ENCODE measurements at regions not wholly inside any gene's neighbourhood (a gene's known extent, or its start where the extent isn't known, plus 50 kb on each side); places are given as distances from the start of the nearest gene placed in this dataset.

DNA sequence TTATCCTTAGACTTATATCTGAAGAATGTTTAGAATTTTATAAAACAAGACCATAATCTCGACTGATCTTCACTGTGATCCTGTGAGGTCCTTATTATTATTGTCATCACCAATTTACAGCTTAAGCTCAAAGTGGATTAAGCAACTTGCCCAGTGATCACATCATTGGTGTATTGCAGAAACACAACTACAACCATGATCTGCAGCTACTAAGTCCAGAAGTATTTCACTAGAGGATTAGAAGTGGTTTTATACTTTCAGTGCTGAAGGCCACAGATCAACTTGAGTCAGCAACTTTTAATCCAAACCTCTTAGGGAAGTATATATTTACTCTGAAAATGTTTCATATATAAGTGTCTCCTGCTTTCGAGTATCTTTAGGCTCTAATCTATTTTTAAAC, 624.3 kb upstream of the SOX9 start:
- 28% methylated on average over 2 of the region's 2 CpGs for WGBS (ENCODE audit: missing lambda C conversion rate)
- CTCF ChIA-PET: interaction anchor here (1.0 kb wide), 1 partner anchor 24 kb away, joined by 3 read pairs; no protein-coding TSS in a partner anchor
- ATAC-seq: no peak

DNA sequence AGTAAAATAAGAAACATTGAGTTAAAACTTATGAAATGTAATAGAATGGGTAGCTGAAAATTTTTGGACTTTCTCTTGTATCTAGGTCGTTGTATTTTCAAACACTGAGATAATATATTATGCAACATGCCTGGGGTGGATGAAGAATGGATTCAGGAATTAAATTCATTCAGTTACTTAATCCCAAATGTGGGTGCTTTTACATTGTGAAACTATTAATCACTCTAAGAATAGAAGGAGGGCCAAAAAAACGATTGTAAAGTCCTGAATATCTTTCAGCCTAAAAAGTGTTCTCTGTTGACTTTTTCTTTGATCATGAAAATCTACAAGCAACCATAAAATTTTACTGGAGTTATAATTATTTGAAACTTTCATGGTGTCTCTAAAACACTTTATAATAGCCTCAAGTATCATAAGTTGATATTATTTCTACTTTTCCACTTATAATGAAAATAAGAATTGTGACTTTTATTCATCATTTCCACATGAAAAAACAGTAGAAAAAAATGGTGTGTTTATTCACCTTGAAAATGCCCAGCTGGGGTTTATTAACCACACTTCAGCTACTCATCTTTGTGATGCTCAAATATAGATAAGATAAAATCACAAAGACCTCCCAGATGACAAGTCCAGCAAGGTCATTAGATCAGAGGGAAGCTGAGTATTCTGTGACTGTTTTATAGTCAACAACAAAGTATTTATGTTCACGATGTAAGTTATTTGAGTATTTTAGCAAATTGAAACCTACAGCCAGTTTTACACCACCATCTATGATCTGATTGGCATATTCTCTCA, 619.9 kb upstream of the SOX9 start:
- DNase-seq (ENCODE audit: low read depth in 1 of 2, low spot score in 1 of 2) (no peak), ATAC-seq (no peak), FAIRE-seq (no peak)
- H3K4me1 ChIP-seq: no peaks in the 10 kb centered on the region
- no peaks in the 10 kb centered on the region for H3K9me3 ChIP-seq
- TF ChIP-seq, protein P1, sequence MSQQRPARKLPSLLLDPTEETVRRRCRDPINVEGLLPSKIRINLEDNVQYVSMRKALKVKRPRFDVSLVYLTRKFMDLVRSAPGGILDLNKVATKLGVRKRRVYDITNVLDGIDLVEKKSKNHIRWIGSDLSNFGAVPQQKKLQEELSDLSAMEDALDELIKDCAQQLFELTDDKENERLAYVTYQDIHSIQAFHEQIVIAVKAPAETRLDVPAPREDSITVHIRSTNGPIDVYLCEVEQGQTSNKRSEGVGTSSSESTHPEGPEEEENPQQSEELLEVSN (IDR thresholded peaks at IDR 0.05; ENCODE audit: borderline replicate concordance, low read depth): no peak
- no peak for TF ChIP-seq SMC3 (IDR thresholded peaks at IDR 0.05)
- TF ChIP-seq JUN (IDR thresholded peaks at IDR 0.05): no peak
- TF ChIP-seq ZNF302 (CRISPR knock-in tag; IDR thresholded peaks at IDR 0.05): no peak
- TF ChIP-seq RAD21 (conservative IDR thresholded peaks at IDR 0.05 in 1 of 2, IDR thresholded peaks at IDR 0.05 in 1 of 2): no peak
- no peak for TF ChIP-seq RNF2 (IDR thresholded peaks at IDR 0.05; ENCODE audit: borderline replicate concordance, low read depth)
- TF ChIP-seq, protein P2, sequence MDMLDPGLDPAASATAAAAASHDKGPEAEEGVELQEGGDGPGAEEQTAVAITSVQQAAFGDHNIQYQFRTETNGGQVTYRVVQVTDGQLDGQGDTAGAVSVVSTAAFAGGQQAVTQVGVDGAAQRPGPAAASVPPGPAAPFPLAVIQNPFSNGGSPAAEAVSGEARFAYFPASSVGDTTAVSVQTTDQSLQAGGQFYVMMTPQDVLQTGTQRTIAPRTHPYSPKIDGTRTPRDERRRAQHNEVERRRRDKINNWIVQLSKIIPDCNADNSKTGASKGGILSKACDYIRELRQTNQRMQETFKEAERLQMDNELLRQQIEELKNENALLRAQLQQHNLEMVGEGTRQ (IDR thresholded peaks at IDR 0.05): no peak
- TF ChIP-seq MAFK (IDR thresholded peaks at IDR 0.05; ENCODE audit: partially characterized antibody): no peak
- TF ChIP-seq RARB (CRISPR knock-in tag; IDR thresholded peaks at IDR 0.05): no peak
- H3K27ac ChIP-seq: no peak overlapping the region
- WGBS (ENCODE audit: missing lambda C conversion rate): 7% methylated on average over 3 of the region's 3 CpGs
- ChIA-PET POLR2A (no interaction called here), CTCF (no interaction called here)
- H3K4me3 ChIP-seq: no peak overlapping the region
- no peak overlapping the region for H3K4me2 ChIP-seq

More for the DNA sequence above, 624.3 kb upstream of the SOX9 start:
- H3K4me2 ChIP-seq: no peak overlapping the region
- no peak overlapping the region for H3K27ac ChIP-seq
- TF ChIP-seq MAZ (IDR thresholded peaks at IDR 0.05; ENCODE audit: borderline replicate concordance, low read depth, low read length): no peak
- TF ChIP-seq, protein P3, sequence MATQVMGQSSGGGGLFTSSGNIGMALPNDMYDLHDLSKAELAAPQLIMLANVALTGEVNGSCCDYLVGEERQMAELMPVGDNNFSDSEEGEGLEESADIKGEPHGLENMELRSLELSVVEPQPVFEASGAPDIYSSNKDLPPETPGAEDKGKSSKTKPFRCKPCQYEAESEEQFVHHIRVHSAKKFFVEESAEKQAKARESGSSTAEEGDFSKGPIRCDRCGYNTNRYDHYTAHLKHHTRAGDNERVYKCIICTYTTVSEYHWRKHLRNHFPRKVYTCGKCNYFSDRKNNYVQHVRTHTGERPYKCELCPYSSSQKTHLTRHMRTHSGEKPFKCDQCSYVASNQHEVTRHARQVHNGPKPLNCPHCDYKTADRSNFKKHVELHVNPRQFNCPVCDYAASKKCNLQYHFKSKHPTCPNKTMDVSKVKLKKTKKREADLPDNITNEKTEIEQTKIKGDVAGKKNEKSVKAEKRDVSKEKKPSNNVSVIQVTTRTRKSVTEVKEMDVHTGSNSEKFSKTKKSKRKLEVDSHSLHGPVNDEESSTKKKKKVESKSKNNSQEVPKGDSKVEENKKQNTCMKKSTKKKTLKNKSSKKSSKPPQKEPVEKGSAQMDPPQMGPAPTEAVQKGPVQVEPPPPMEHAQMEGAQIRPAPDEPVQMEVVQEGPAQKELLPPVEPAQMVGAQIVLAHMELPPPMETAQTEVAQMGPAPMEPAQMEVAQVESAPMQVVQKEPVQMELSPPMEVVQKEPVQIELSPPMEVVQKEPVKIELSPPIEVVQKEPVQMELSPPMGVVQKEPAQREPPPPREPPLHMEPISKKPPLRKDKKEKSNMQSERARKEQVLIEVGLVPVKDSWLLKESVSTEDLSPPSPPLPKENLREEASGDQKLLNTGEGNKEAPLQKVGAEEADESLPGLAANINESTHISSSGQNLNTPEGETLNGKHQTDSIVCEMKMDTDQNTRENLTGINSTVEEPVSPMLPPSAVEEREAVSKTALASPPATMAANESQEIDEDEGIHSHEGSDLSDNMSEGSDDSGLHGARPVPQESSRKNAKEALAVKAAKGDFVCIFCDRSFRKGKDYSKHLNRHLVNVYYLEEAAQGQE (IDR thresholded peaks at IDR 0.05): no peak
- peak; percentile 39 for FAIRE-seq
- H3K9me3 ChIP-seq: no peaks in the 10 kb centered on the region
- H3K4me3 ChIP-seq: no peak overlapping the region
- DNase-seq (ENCODE audit: low read depth in 1 of 2, low spot score in 1 of 2): no peak
- H3K4me1 ChIP-seq: no peaks in the 10 kb centered on the region
- POLR2A ChIA-PET: no interaction called here

DNA sequence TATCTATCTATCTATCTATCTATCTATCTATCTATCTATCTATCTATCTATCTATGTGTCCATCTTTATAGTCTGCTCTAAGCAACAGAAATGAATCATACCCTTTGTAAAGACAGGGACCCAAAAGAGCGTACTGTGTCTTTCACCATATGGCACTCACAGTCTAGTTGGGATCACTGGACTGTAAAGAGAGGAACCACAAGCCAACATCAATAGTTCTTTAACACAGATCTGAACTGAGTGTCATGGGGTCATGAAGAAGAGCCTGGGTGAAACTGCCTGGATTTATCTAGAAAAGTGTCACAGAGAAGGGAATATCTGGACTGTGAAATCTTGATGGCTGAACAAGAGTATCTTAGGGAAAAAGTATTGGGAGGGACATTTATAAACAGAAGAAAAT, 619.1 kb upstream of the SOX9 start:
- CTCF ChIA-PET: no interaction called here

More for the DNA sequence above, 619.1 kb upstream of the SOX9 start:
- no peak overlapping the region for H3K4me3 ChIP-seq
- FAIRE-seq (no peak), DNase-seq (ENCODE audit: low read depth in 1 of 2, low spot score in 1 of 2) (no peak), ATAC-seq (no peak)
- TF ChIP-seq, protein P4, sequence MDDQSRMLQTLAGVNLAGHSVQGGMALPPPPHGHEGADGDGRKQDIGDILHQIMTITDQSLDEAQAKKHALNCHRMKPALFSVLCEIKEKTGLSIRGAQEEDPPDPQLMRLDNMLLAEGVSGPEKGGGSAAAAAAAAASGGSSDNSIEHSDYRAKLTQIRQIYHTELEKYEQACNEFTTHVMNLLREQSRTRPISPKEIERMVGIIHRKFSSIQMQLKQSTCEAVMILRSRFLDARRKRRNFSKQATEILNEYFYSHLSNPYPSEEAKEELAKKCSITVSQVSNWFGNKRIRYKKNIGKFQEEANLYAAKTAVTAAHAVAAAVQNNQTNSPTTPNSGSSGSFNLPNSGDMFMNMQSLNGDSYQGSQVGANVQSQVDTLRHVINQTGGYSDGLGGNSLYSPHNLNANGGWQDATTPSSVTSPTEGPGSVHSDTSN (IDR thresholded peaks at IDR 0.05): no peak
- TF ChIP-seq HDAC2 (IDR thresholded peaks at IDR 0.05): no peak
- no peak for TF ChIP-seq ZNF302 (CRISPR knock-in tag; IDR thresholded peaks at IDR 0.05)
- H3K4me2 ChIP-seq: no peak overlapping the region
- WGBS (ENCODE audit: missing lambda C conversion rate): 83% methylated on average over 1 of the region's 1 CpG
- no peak overlapping the region for H3K27ac ChIP-seq
- no peaks in the 10 kb centered on the region for H3K4me1 ChIP-seq
- POLR2A ChIA-PET: no interaction called here
- H3K9me3 ChIP-seq: no peaks in the 10 kb centered on the region
